GM19043 (cell line): ENCODE measurements at regions not wholly inside any gene's neighbourhood (a gene's known extent, or its start where the extent isn't known, plus 50 kb on each side); places are given as distances from the start of the nearest gene placed in this dataset.
A peak's percentile ranks its signal among the peaks of the same experiment; 100 is the strongest.
"Not testable (repeated sequence)": the region's sequence is repeated elsewhere in the genome, so short reads cannot be mapped to it uniquely, and the experiment has no call there.

Experiments
- ATAC-seq: cut with Tn5 transposase; IDR thresholded peaks from one replicate; pipeline ENCODE4 v1.9.1; 2021; ENCODE audit warnings: low read depth; ENCODE audit not compliant: unreplicated experiment

- ATAC-seq, result peak; percentile 81
Measured at GRCh38 chr1:173297798-173298391, 90.8 kb upstream of the TNFSF4 start.

GRCh38 chr1:173300061-173301044, 93.2 kb upstream of the TNFSF4 start:
- no peak for ATAC-seq

GRCh38 chr1:173301507-173301906, 94.4 kb upstream of the TNFSF4 start:
- no peak for ATAC-seq

DNA sequence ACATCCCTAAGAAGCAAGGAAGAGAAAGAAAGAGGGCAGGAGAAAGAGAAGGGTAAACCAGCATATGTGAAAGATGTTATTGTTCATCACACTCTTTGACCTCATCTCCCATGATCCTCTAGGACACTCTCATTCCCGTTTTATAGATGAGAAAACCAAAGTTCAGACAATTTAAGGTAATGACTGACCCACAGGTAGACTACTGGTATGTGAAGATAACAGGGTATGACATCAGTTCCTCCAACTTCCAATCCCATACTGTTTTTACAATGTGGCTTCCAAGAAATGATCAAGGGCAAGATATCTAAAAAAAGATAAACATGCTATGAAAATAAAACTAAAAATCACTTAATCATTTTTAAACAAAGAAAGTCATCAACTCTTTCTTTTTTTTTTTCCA, 95.2 kb upstream of the TNFSF4 start:
- ATAC-seq, result no peak

DNA sequence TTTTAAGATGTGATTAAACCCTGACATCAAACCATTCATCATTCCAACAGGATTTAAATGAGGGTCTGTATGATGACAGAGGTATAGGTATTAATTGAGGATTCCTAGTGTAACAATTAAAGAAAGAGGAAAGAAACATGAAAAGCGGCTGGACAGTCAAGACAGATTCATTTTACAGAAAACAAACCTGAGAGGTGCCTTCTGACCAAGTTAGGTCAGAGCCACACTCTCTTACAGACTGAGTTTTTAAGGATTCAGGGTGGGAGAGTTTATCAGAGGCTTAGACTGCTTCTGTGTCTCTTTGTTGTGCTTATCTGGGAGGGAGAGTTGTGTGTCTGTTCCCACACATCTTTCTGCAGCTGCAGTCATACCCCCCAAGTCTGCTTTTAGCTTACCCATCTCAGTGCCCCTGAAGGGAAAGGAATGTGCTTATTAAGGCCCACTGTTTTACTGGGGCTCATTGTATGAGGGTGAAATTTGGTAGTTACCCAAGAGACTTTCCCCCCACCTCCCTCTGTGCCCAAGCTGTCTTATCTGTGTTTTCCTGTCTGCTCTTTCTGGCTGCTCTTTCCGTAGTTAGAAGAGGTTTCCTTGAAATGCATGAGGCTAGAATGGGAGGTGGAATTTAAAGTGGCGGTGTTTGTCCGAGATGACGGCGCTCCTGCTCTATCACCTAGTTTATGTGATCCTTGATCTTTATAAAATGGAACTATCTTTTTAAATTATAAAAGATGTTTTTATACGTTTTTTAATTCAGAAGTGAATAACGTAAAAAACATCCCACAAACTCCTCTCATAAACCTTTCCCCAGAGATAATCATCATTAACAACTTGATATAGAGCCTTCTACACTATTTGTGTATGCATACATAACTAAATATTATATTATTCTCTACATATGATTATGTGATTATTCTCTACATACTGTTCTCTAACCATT, 96.0 kb upstream of the TNFSF4 start:
- ATAC-seq, result no peak

- ATAC-seq, result no peak
Measured at GRCh38 chr1:173303984-173304383, 96.9 kb upstream of the TNFSF4 start.

- ATAC-seq, result no peak
Measured at GRCh38 chr1:173304529-173305227, 97.5 kb upstream of the TNFSF4 start.

DNA sequence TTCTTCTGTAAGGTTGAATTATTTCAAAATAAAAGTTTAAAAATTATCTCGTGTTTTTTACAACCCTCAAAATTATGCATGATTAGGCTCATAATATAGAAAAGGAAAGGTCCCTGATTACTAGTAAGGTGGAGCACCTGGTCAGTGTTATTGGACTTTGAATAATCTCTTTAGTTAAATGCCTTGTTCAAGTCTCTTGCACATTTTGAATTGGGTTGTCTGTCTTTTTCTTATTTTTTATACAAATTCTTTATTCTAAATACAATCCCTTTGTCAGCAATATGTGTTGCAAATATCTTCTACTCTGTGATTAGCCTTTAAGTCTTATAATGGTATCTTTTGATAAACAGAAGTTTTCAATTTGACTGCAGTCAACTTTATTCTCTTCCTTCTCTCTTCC, 100.7 kb upstream of the TNFSF4 start:
- no peak for ATAC-seq

- no peak for ATAC-seq
Measured at GRCh38 chr1:173314656-173315055, 107.5 kb upstream of the TNFSF4 start.

GRCh38 chr1:173315296-173315695, 108.2 kb upstream of the TNFSF4 start:
- ATAC-seq, result no peak

GRCh38 chr1:173318788-173319187, 111.7 kb upstream of the TNFSF4 start:
- no peak for ATAC-seq

DNA sequence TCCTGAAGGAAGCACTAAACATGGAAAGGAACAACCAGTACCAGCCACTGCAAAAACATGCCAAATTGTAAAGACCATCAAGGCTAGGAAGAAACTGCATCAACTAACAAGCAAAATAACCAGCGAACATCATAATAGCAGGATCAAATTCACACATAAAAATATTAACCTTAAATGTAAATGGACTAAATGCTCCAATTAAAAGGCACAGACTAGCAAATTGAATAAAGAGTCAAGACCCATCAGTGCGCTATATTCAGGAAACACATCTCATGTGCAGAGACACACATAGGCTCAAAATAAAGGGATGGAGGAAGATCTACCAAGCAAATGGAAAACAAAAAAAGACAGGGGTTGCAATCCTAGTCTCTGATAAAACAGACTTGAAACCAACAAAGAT, 117.2 kb upstream of the TNFSF4 start:
- not testable (repeated sequence) for ATAC-seq

GRCh38 chr1:173327987-173328386, 120.9 kb upstream of the TNFSF4 start:
- ATAC-seq, result not testable (repeated sequence)

DNA sequence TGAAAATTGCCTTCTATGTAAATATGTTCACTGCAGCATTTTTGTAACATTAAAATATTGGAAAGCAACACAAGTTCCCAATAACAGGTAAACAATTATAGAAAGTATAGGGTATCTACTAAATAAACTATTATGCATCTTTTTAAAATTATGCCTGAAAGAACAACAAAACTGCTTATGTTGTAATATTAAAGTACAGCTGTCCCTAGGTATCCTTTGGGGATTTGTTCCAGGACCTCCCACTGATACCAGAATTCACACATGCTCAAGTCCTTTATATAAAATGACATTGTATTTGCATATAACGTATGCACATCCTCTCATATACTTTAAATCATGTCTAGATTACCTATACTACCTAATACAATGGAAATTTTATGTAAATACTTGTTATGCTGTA, 121.8 kb upstream of the TNFSF4 start:
- no peak for ATAC-seq

- ATAC-seq, result no peak
Measured at GRCh38 chr1:173329726-173330125, 122.6 kb upstream of the TNFSF4 start.

DNA sequence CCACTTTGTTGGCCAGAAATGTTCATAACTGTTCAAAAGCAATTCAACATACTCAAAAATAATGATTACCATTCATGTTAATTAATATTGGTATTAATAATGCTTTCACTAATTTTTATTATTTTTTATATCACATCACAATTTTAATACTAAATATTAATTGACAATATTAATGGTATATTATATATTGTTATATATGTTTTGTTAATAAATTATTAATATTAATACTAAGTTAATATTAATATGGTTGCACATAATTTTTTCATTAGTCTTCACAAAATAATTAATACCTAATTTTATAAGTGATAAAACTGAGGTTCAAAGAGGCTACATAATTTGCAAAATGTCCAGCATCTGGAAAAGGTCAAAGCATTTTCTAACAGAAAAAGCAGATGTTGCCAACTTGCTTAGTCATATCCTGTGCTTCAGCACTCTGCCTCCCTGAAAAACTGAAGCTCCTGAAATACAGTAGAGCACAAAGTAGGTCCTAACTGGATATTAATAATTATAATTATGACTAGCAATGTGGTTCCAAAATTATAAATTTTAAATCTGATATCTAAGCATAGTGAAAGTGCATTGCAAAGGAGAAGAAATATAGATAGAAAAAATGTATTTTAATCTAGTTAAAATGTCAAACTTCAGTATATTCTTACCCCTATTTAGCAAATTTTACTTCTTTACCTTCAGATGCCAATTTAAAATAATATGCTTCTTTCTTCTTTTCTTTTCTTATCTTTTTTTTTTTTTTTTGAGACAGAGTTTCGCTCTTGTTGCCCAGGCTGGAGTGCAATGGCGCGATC, 123.2 kb upstream of the TNFSF4 start:
- ATAC-seq, result no peak

- not testable (repeated sequence) for ATAC-seq
Measured at GRCh38 chr1:173330952-173331548, 123.9 kb upstream of the TNFSF4 start.

- ATAC-seq, result no peak
Measured at GRCh38 chr1:173332026-173332425, 124.9 kb upstream of the TNFSF4 start.

DNA sequence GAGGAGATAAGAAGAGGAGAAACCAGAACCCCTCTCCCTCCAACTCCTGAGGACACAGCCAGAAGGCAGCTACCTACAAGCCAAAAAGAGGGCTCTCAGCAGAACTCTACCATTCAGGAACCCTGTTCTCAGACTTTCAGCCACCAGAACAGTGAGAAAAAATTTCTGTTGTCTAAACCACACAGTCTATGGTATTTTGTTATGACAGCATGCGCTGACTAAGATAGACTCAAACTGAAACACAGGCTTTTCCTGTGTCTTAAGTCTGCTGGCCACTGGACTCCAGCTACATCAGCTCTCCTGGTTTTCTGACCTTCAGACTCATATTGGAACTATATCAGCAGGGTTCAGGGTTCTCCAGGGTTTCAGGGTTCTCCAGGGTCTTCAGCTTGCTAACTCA, 126.5 kb upstream of the TNFSF4 start:
- peak; percentile 43 for ATAC-seq
